OCI-LY3 (cell line): ENCODE measurements at regions not wholly inside any gene's neighbourhood (a gene's known extent, or its start where the extent isn't known, plus 50 kb on each side); places are given as distances from the start of the nearest gene placed in this dataset.

Source experiments
- H2AFZ ChIP-seq: fragments of 200-600, 300-600 bp; shearing (Covaris generic); 2 replicates; pipeline ENCODE4 v1.6.0; 2014; ENCODE audit warnings: antibody characterized with exemption, low read depth, low read length
- H3K27ac ChIP-seq: fragments of 200-600, 300-600 bp; sonication (generic); 2 replicates; pipeline ENCODE4 v1.5.1; 2014; ENCODE audit warnings: mild to moderate bottlenecking, low read length, moderate library complexity, mixed read lengths
- H3K27me3 ChIP-seq: fragments of 200-600, 300-600 bp; sonication (generic); 2 replicates; pipeline ENCODE4 v1.6.1; 2014; ENCODE audit warnings: low read depth, low read length, mixed read lengths
- H3K36me3 ChIP-seq: fragments of 200-600, 300-600 bp; sonication (generic); replicated peaks from 2 replicates; pipeline ENCODE3; 2014; ENCODE audit warnings: low read depth, low read length, mixed read lengths
- H3K4me1 ChIP-seq: fragments of 300-600, 200-600 bp; sonication (generic); 2 replicates; pipeline ENCODE4 v1.6.1; 2014; ENCODE audit warnings: low read length, mixed read lengths
- H3K4me2 ChIP-seq: fragments of 200-600, 300-600 bp; sonication (generic); 2 replicates; pipeline ENCODE4 v1.6.1; 2014; ENCODE audit warnings: low read length, mixed read lengths
- H3K4me3 ChIP-seq: fragments of 300-600, 200-600 bp; sonication (generic); 2 replicates; pipeline ENCODE4 v1.5.1; 2014; ENCODE audit warnings: antibody characterized with exemption, mild to moderate bottlenecking, low read length, moderate library complexity
- H3K79me2 ChIP-seq: fragments of 300-600, 200-600 bp; shearing (Covaris generic); 2 replicates; pipeline ENCODE4 v1.6.1; 2014; ENCODE audit warnings: mild to moderate bottlenecking, low read length, mixed read lengths
- H3K9ac ChIP-seq: fragments of 300-600, 200-600 bp; shearing (Covaris generic); 2 replicates; pipeline ENCODE4 v1.6.0; 2014; ENCODE audit warnings: mild to moderate bottlenecking, low read length, moderate library complexity
- H3K9me3 ChIP-seq: fragments of 200-600, 300-600 bp; shearing (Covaris generic); 2 replicates; pipeline ENCODE4 v1.6.1; 2014; ENCODE audit warnings: low read length, mixed read lengths; ENCODE audit not compliant: insufficient read depth
- H4K20me1 ChIP-seq: fragments of 200-600, 300-600 bp; sonication (generic); 2 replicates; pipeline ENCODE4 v1.6.1; 2016; ENCODE audit warnings: low read length, mixed read lengths; ENCODE audit not compliant: insufficient read depth
- EZH2phosphoT487 ChIP-seq: fragments of 200-600 bp; shearing (Covaris generic); IDR thresholded peaks from 2 replicates; pipeline ENCODE4 v1.6.1; 2018; ENCODE audit warnings: antibody characterized with exemption, mixed run types, low read depth
- TF ChIP-seq, protein P1 (sequence below): fragments of 200-600, 300-600 bp; sonication (generic); IDR thresholded peaks from 2 replicates; pipeline ENCODE4 v1.5.1; 2014; ENCODE audit warnings: antibody characterized with exemption, low read length, low read depth

DNA sequence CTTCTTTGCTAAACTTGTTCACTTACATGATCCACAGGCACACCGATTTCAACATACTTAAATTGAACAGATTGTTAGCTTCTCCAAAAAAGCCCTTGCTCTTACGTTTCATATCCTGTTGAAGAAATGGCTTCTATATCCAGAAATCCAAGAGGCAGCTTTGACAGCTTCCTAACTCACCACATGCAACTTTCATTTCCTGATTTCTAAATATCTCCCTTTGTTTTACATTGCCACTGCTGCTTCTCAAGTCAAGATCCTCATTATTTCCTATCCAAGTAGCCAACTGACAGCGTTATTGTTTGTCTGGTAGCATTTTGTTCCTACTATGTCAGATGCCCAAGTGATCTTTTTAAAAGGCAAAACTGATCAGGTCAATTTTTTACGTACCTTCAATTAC is 913.2 kb upstream of the TYRP1 start:
- H3K27me3 ChIP-seq: no peaks in the 10 kb centered on the region
- no peaks in the 10 kb centered on the region for H3K9me3 ChIP-seq
- no peak overlapping the region for H3K4me3 ChIP-seq
- no peak overlapping the region for H3K4me2 ChIP-seq
- H3K9ac ChIP-seq: no peak overlapping the region
- no peak for TF ChIP-seq EZH2phosphoT487
- TF ChIP-seq, protein P1, sequence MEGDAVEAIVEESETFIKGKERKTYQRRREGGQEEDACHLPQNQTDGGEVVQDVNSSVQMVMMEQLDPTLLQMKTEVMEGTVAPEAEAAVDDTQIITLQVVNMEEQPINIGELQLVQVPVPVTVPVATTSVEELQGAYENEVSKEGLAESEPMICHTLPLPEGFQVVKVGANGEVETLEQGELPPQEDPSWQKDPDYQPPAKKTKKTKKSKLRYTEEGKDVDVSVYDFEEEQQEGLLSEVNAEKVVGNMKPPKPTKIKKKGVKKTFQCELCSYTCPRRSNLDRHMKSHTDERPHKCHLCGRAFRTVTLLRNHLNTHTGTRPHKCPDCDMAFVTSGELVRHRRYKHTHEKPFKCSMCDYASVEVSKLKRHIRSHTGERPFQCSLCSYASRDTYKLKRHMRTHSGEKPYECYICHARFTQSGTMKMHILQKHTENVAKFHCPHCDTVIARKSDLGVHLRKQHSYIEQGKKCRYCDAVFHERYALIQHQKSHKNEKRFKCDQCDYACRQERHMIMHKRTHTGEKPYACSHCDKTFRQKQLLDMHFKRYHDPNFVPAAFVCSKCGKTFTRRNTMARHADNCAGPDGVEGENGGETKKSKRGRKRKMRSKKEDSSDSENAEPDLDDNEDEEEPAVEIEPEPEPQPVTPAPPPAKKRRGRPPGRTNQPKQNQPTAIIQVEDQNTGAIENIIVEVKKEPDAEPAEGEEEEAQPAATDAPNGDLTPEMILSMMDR: no peak
- no peaks in the 10 kb centered on the region for H3K36me3 ChIP-seq
- no peaks in the 10 kb centered on the region for H3K4me1 ChIP-seq
- no peak overlapping the region for H3K27ac ChIP-seq
- H3K79me2 ChIP-seq: no peaks in the 10 kb centered on the region
- no peaks in the 10 kb centered on the region for H4K20me1 ChIP-seq
- H2AFZ ChIP-seq: no peak overlapping the region

DNA sequence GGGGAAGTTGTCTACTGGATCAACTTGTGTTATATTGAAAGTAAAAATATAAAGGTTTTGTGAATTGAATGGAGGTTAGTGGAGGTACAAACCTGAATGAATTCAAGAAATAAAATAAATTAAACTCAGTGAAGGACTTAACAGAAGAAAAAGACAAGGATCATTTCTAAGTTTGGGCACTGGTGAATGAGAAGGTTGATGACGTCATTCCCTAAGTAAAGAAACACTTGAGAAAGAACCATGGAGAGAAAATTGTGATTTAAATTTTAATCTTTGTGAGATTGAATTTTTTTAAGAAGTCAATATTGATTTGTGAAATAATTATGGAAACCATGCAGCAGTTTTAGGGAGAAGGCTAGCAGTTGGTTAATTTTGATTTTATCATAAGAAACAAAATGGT is 900.3 kb upstream of the TYRP1 start:
- no peaks in the 10 kb centered on the region for H3K27me3 ChIP-seq
- H3K27ac ChIP-seq: no peak overlapping the region
- H3K4me3 ChIP-seq: no peak overlapping the region
- H3K4me2 ChIP-seq: no peak overlapping the region
- no peaks in the 10 kb centered on the region for H3K36me3 ChIP-seq
- no peaks in the 10 kb centered on the region for H4K20me1 ChIP-seq
- TF ChIP-seq EZH2phosphoT487: no peak
- TF ChIP-seq, protein P1: no peak
- H3K79me2 ChIP-seq: no peaks in the 10 kb centered on the region
- H3K9me3 ChIP-seq: no peaks in the 10 kb centered on the region
- H3K9ac ChIP-seq: no peak overlapping the region
- H3K4me1 ChIP-seq: no peaks in the 10 kb centered on the region
- no peak overlapping the region for H2AFZ ChIP-seq

DNA sequence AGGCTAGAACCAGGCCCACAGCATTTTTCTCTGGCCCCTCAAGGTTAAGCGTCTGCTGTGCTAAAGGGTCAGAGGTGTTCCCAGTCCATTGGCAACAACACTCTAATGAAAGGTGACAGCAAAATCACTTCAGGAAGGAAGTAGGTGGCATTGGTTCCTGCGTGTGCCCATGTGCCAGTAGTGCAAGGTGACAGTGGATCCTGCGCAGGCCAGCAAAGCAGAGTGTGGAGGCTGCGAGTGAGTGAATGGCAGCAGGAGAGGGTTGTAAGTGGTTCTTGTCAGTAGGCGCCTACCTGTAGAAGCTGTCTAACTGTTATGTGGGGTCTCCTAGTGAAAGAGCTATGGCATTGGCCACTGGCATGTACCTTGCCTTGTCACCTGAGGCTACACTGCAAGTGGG is 898.2 kb upstream of the TYRP1 start:
- no peaks in the 10 kb centered on the region for H3K9me3 ChIP-seq
- H3K79me2 ChIP-seq: no peaks in the 10 kb centered on the region
- H3K4me3 ChIP-seq: no peak overlapping the region
- H2AFZ ChIP-seq: no peak overlapping the region
- no peak overlapping the region for H3K9ac ChIP-seq
- H3K27ac ChIP-seq: no peak overlapping the region
- no peaks in the 10 kb centered on the region for H3K36me3 ChIP-seq
- no peak for TF ChIP-seq EZH2phosphoT487
- TF ChIP-seq, protein P1: no peak
- H3K4me2 ChIP-seq: no peak overlapping the region
- no peaks in the 10 kb centered on the region for H4K20me1 ChIP-seq
- H3K4me1 ChIP-seq: no peaks in the 10 kb centered on the region
- no peaks in the 10 kb centered on the region for H3K27me3 ChIP-seq

DNA sequence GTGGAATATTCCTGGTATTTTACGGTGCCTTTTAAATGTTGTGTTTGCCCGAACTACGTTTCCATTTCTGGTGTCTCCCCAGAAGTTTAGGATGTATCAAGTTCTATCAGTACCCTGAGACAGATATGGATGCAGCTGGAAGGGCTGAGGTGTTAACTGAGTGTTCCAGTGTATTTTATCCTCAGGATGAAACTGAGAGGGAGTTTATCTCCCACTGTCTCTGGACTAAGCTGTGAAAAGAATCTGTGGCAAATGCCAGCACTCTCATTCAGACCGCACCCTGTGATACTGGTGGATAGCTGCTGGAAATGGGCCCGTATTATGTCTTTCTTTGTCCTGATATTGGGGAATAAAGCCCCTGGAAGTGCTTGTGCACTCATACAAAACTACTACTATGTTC is 887.2 kb upstream of the TYRP1 start:
- Histone ChIP-seq H3K27me3 (no peaks in the 10 kb centered on the region), H3K79me2 (no peaks in the 10 kb centered on the region), H4K20me1 (no peaks in the 10 kb centered on the region)

More for the DNA sequence above, 887.2 kb upstream of the TYRP1 start:
- Histone ChIP-seq H3K4me1 (no peaks in the 10 kb centered on the region), H3K4me3 (no peak overlapping the region), H3K9me3 (no peaks in the 10 kb centered on the region), H3K4me2 (no peak overlapping the region), H3K9ac (no peak overlapping the region), H3K27ac (no peak overlapping the region), H3K36me3 (no peaks in the 10 kb centered on the region), H2AFZ (no peak overlapping the region)
- TF ChIP-seq EZH2phosphoT487: no peak
- TF ChIP-seq, protein P1: no peak
